B cell (primary cell): ENCODE measurements at regions not wholly inside any gene's neighbourhood (a gene's known extent, or its start where the extent isn't known, plus 50 kb on each side); places are given as distances from the start of the nearest gene placed in this dataset.

ENCODE experiments used
- ATAC-seq: fragments of 200-7000 bp; cut with Tn5 transposase; one replicate; pipeline ENCODE4 v1.10.0; 2021; ENCODE audit warnings: low read depth, mild to moderate bottlenecking, moderate number of reproducible peaks, moderate library complexity
- CTCF ChIA-PET: fragments of 350-600 bp; sonication (Branson Sonifier 250); formaldehyde crosslinking; loops from one replicate; lab custom pipeline; 2021; ENCODE audit warnings: antibody characterized with exemption, inconsistent platforms; lab: Charles Lee
- POLR2A ChIA-PET: fragments of 350-600 bp; sonication (Branson Sonifier 250); formaldehyde crosslinking; loops from one replicate; lab custom pipeline; 2021; ENCODE audit warnings: antibody characterized with exemption; lab: Charles Lee
- DNase-seq: peaks from one replicate; pipeline ENCODE4 v3.0.0; 2013
- H2AFZ ChIP-seq: 2 replicates; pipeline ENCODE4 v1.6.1; 2012; ENCODE audit warnings: mild to moderate bottlenecking, low read depth, low read length; ENCODE audit not compliant: insufficient read depth, poor library complexity, severe bottlenecking
- H3K27ac ChIP-seq, 2 donors: 1 replicate in 1 of 2; 2 replicates in 1 of 2; pipeline ENCODE4 v1.5.1; 2012 to 2013; ENCODE audit warnings: low read length in 2 of 2, mild to moderate bottlenecking in 2 of 2, moderate library complexity in 1 of 2
- H3K27me3 ChIP-seq, 4 experiments: fragments of 200-600 bp in 1 of 4; sonication (generic) in 1 of 4; replicated peaks in 1 of 4; 1 replicate in 2 of 4; 2 replicates in 2 of 4; pipeline versions ENCODE4 v1.6.1 to v1.7.0; 2013 to 2016; ENCODE audit warnings: low read length in 3 of 4, mild to moderate bottlenecking in 2 of 4, mixed read lengths in 1 of 4, moderate library complexity in 1 of 4; ENCODE audit not compliant: insufficient read depth in 4 of 4, control insufficient read depth in 3 of 4; ENCODE audit errors: control extremely low read depth in 1 of 4
- H3K36me3 ChIP-seq, 2 experiments: replicated peaks in 1 of 2; 1 replicate in 1 of 2; 2 replicates in 1 of 2; pipeline versions ENCODE4 v1.6.1 to v1.7.1; 2013; ENCODE audit warnings: low read length in 1 of 2; ENCODE audit not compliant: insufficient read depth in 2 of 2, control insufficient read depth in 1 of 2; ENCODE audit errors: control extremely low read depth in 1 of 2, extremely low read depth in 1 of 2
- H3K4me1 ChIP-seq, 2 donors: fragments of 200-600 bp in 1 of 2; sonication (generic) in 1 of 2; 1 replicate in 1 of 2; 2 replicates in 1 of 2; pipeline versions ENCODE4 v1.5.1 to v1.6.1; 2013 to 2017; ENCODE audit warnings: low read length in 2 of 2; ENCODE audit not compliant: control insufficient read depth in 2 of 2, insufficient read depth in 2 of 2
- H3K4me2 ChIP-seq: replicated peaks from 2 replicates; pipeline ENCODE3; 2012; ENCODE audit warnings: mild to moderate bottlenecking, low read depth, low read length; ENCODE audit not compliant: poor library complexity, severe bottlenecking
- H3K4me3 ChIP-seq, 5 experiments: fragments of 200-600 bp in 1 of 5; sonication (generic) in 1 of 5; 1 replicate in 3 of 5; 2 replicates in 2 of 5; pipeline versions ENCODE4 v1.5.1 to v1.7.0; 2011 to 2016; ENCODE audit warnings: low read length in 4 of 5, mild to moderate bottlenecking in 4 of 5, low read depth in 2 of 5, control low read depth in 1 of 5, moderate library complexity in 1 of 5; ENCODE audit not compliant: insufficient read depth in 1 of 5; ENCODE audit errors: control extremely low read depth in 1 of 5, extremely low read depth in 1 of 5
- H3K79me2 ChIP-seq: fragments of 200-600 bp; sonication (generic); one replicate; pipeline ENCODE4 v1.6.0; 2016; ENCODE audit warnings: low read length; ENCODE audit not compliant: control insufficient read depth, insufficient read depth
- H3K9ac ChIP-seq: fragments of 200-600 bp; sonication (generic); 2 replicates; pipeline ENCODE4 v1.6.1; 2017; ENCODE audit warnings: mild to moderate bottlenecking, low read length, moderate library complexity
- H3K9me3 ChIP-seq, 3 donors: one replicate each; pipeline versions ENCODE4 v1.6.1 to v1.7.1; 2013; ENCODE audit warnings: low read length in 2 of 3; ENCODE audit not compliant: control insufficient read depth in 2 of 3, insufficient read depth in 1 of 3; ENCODE audit errors: control extremely low read depth in 1 of 3
- H4K20me1 ChIP-seq: 2 replicates; pipeline ENCODE4 v1.6.0; 2012; ENCODE audit warnings: mild to moderate bottlenecking, low read length; ENCODE audit not compliant: insufficient read depth, control insufficient read depth, poor library complexity, severe bottlenecking
- H3K27ac Mint-ChIP-seq: one replicate; pipeline ENCODE4 v1.8.0; 2021; ENCODE audit warnings: mixed read lengths
- H3K27me3 Mint-ChIP-seq: one replicate; pipeline ENCODE4 v1.8.0; 2021; ENCODE audit warnings: mixed read lengths
- H3K4me1 Mint-ChIP-seq: one replicate; pipeline ENCODE4 v1.8.0; 2021; ENCODE audit warnings: mixed read lengths
- H3K4me3 Mint-ChIP-seq: one replicate; pipeline ENCODE4 v1.8.0; 2021; ENCODE audit warnings: mixed read lengths
- H3K9me3 Mint-ChIP-seq: one replicate; pipeline ENCODE4 v1.8.0; 2022; ENCODE audit warnings: mixed read lengths; ENCODE audit not compliant: insufficient read depth
- CTCF ChIP-seq: fragments of 200-600 bp; IDR thresholded peaks from one replicate; pipeline ENCODE4 v1.8.0; 2022; ENCODE audit warnings: antibody characterized with exemption, mild to moderate bottlenecking
- EZH2 ChIP-seq: IDR thresholded peaks from 2 replicates; pipeline ENCODE4 v1.6.1; 2012; ENCODE audit warnings: borderline replicate concordance, low read depth, mild to moderate bottlenecking, moderate library complexity, low read length; ENCODE audit not compliant: insufficient read depth, poor library complexity, severe bottlenecking
- WGBS: methylation state at CpG from one replicate; pipeline ENCODE4 v1.1.5; 2013; ENCODE audit warnings: missing lambda C conversion rate; ENCODE audit not compliant: insufficient coverage; 5-methylcytosine and 5-hydroxymethylcytosine counted together
- intact Hi-C: fragments of 100-400 bp; cut with micrococcal nuclease; formaldehyde crosslinking; loops from one replicate; pipeline ENCODE4 v1.10.0; 2022

- Histone ChIP-seq H3K27ac (no peak overlapping the region), H3K9ac (no peak overlapping the region), H3K36me3 (no peaks in the 10 kb centered on the region), H2AFZ (no peak overlapping the region), H3K4me1 (peaks cover 12 to 13% of the 10 kb centered on the region in 2 donors), H3K4me3 (no peak overlapping the region), H3K27me3 (no peaks in the 10 kb centered on the region), H3K9me3 (no peaks in the 10 kb centered on the region), H4K20me1 (no peaks in the 10 kb centered on the region), H3K79me2 (no peaks in the 10 kb centered on the region), H3K4me2 (no peak overlapping the region)
- ChIA-PET CTCF (interaction anchor here (1.3 kb wide), 1 partner anchor 10 kb away, joined by 3 read pairs; no protein-coding TSS in a partner anchor), POLR2A (no interaction called here)
- ATAC-seq (no peak), DNase-seq (no peak)
- no peak overlapping the region for H3K4me3 Mint-ChIP-seq
- intact Hi-C loops = no loop called here
- H3K27ac Mint-ChIP-seq = no peak overlapping the region
- H3K4me1 Mint-ChIP-seq = peaks cover 14% of the 10 kb centered on the region
- TF ChIP-seq EZH2 (no peak), CTCF (no peak)
- no peaks in the 10 kb centered on the region for H3K27me3 Mint-ChIP-seq
- H3K9me3 Mint-ChIP-seq = no peaks in the 10 kb centered on the region
- no CpG with 5 or more reads among the region's 4 CpGs for WGBS
These were observed 56.0 kb upstream of the TAB2 start for GRCh38 chr6:149261364-149262040.

GRCh38 chr6:149263321-149263720 lies 54.2 kb upstream of the TAB2 start:
- Mint-ChIP-seq H3K4me1 (peaks cover 24% of the 10 kb centered on the region), H3K27me3 (no peaks in the 10 kb centered on the region), H3K4me3 (no peak overlapping the region), H3K9me3 (no peaks in the 10 kb centered on the region), H3K27ac (no peak overlapping the region)
- H3K36me3 ChIP-seq = no peaks in the 10 kb centered on the region
- DNase-seq = no peak
- POLR2A ChIA-PET = no interaction called here
- no peaks in the 10 kb centered on the region for H3K27me3 ChIP-seq
- no peak overlapping the region for H3K4me3 ChIP-seq
- intact Hi-C loops = no loop called here
- H4K20me1 ChIP-seq = no peaks in the 10 kb centered on the region
- no peak overlapping the region for H3K4me2 ChIP-seq
- TF ChIP-seq EZH2 (no peak), CTCF (no peak)
- peaks cover 23 to 24% of the 10 kb centered on the region in 2 donors for H3K4me1 ChIP-seq
- no peak overlapping the region for H2AFZ ChIP-seq
- ATAC-seq = no peak
- H3K9ac ChIP-seq = no peak overlapping the region
- CTCF ChIA-PET = no interaction called here
- WGBS = no CpG with 5 or more reads among the region's 2 CpGs
- no peaks in the 10 kb centered on the region for H3K9me3 ChIP-seq
- no peaks in the 10 kb centered on the region for H3K79me2 ChIP-seq
- no peak overlapping the region for H3K27ac ChIP-seq
